OCI-LY1 (cell line): ENCODE measurements at regions not wholly inside any gene's neighbourhood (a gene's known extent, or its start where the extent isn't known, plus 50 kb on each side); places are given as distances from the start of the nearest gene placed in this dataset.

ENCODE experiments used
- H2AFZ ChIP-seq: fragments of 200-600 bp; sonication (generic), shearing (Covaris generic); 2 replicates; pipeline ENCODE4 v1.6.0; 2014; ENCODE audit warnings: antibody characterized with exemption, mild to moderate bottlenecking, low read length
- H3F3A ChIP-seq: fragments of 200-600 bp; sonication (generic), shearing (Covaris generic); 2 replicates; pipeline ENCODE4 v1.6.0; 2014; ENCODE audit warnings: mild to moderate bottlenecking, antibody characterized with exemption, low read length, moderate library complexity; ENCODE audit not compliant: insufficient read depth
- H3K27ac ChIP-seq: fragments of 200-600 bp; sonication (generic); 2 replicates; pipeline ENCODE4 v1.5.1; 2014; ENCODE audit warnings: low read length, mixed run types, mild to moderate bottlenecking, low read depth; ENCODE audit not compliant: poor library complexity, severe bottlenecking
- H3K27me3 ChIP-seq: fragments of 200-600 bp; sonication (generic); 2 replicates; pipeline ENCODE4 v1.6.0; 2014; ENCODE audit warnings: antibody characterized with exemption, mild to moderate bottlenecking, low read length, moderate library complexity; ENCODE audit not compliant: insufficient read depth
- H3K36me3 ChIP-seq: fragments of 200-600 bp; sonication (generic); 2 replicates; pipeline ENCODE4 v1.6.1; 2014; ENCODE audit warnings: mild to moderate bottlenecking, antibody characterized with exemption, low read length, moderate library complexity, mixed read lengths; ENCODE audit not compliant: insufficient read depth
- H3K4me1 ChIP-seq: fragments of 200-600 bp; sonication (generic); 2 replicates; pipeline ENCODE4 v1.5.1; 2014; ENCODE audit warnings: mild to moderate bottlenecking, low read length, moderate library complexity; ENCODE audit not compliant: insufficient read depth, severe bottlenecking
- H3K4me2 ChIP-seq: fragments of 200-600 bp; sonication (generic), shearing (Covaris generic); 2 replicates; pipeline ENCODE4 v1.6.1; 2014; ENCODE audit warnings: low read length
- H3K4me3 ChIP-seq: fragments of 200-600 bp; sonication (generic); 2 replicates; pipeline ENCODE4 v1.5.1; 2014; ENCODE audit warnings: low read length, low read depth, mild to moderate bottlenecking, mixed read lengths; ENCODE audit not compliant: poor library complexity, severe bottlenecking
- H3K79me2 ChIP-seq: fragments of 200-600 bp; shearing (Covaris generic); 2 replicates; pipeline ENCODE4 v1.6.1; 2016; ENCODE audit warnings: mixed run types, low read length, mixed read lengths; ENCODE audit not compliant: insufficient read depth
- H3K9ac ChIP-seq: fragments of 200-600 bp; sonication (generic), shearing (Covaris generic); 2 replicates; pipeline ENCODE4 v1.6.1; 2014; ENCODE audit warnings: mild to moderate bottlenecking, low read length, mixed read lengths
- H3K9me2 ChIP-seq: fragments of 200-600 bp; sonication (generic), shearing (Covaris generic); 2 replicates; pipeline ENCODE4 v1.6.1; 2014; ENCODE audit warnings: low read depth, mild to moderate bottlenecking, low read length, mixed read lengths
- H3K9me3 ChIP-seq: fragments of 200-600 bp; shearing (Covaris generic); 2 replicates; pipeline ENCODE4 v1.6.1; 2014; ENCODE audit warnings: low read length, mixed read lengths
- H4K20me1 ChIP-seq: fragments of 200-600 bp; sonication (generic), shearing (Covaris generic); 2 replicates; pipeline ENCODE4 v1.6.0; 2016; ENCODE audit warnings: mild to moderate bottlenecking, low read length; ENCODE audit not compliant: insufficient read depth
- EZH2 ChIP-seq: fragments of 200-600 bp; sonication (generic), shearing (Covaris generic); IDR thresholded peaks from 2 replicates; pipeline ENCODE4 v1.8.0; 2017; ENCODE audit warnings: borderline replicate concordance, mixed run types, mild to moderate bottlenecking, antibody characterized with exemption, low read length, moderate library complexity, mixed read lengths
- TF ChIP-seq, protein P1 (sequence below): fragments of 200-600 bp; sonication (generic), shearing (Covaris generic); IDR thresholded peaks from 2 replicates; pipeline ENCODE4 v1.5.1; 2017; ENCODE audit warnings: mild to moderate bottlenecking, antibody characterized with exemption, low read length, moderate library complexity, mixed read lengths

DNA sequence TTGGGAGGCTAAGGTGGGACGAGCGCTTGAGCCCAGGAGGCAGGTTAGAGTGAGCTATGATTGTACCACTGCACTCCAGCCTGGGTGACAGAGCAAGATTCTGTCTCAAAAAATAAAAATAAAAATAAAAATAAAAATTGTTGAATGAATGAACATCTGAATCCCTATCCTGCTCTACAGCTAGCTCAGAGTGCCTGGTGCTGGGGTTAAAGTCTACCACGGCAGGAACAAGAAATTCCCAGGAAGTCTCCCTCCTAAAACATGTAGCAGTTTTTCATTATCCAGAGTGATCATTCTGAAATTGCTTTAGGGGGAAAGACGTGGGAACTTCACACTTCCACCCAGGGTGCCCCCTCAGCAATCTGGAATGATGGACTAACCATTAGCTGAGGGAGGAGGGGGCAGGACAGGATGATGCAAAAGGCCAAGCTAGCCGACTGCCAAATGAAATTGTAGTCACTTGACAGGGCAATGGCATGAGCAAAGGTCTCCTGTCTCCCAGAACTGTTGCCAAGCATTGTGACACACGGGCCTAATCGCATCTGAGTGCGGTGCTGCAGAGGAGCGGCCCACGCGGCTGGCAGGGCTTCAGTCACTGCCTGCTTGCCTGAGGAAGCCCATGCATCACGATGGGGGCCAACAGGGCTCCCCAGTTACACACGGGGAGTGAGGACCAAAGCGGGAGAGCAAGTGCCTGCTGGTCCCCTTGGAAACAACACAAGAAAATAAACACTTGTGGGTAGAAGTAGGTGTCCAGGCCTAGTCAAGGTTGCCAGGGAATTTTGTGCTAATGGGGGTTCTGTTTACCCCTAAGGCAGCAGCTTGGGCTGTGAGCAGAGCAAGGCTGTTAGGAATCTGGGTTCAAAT lies 85.7 kb downstream of the NENF start:
- no peak overlapping the region for H3K4me3 ChIP-seq

DNA sequence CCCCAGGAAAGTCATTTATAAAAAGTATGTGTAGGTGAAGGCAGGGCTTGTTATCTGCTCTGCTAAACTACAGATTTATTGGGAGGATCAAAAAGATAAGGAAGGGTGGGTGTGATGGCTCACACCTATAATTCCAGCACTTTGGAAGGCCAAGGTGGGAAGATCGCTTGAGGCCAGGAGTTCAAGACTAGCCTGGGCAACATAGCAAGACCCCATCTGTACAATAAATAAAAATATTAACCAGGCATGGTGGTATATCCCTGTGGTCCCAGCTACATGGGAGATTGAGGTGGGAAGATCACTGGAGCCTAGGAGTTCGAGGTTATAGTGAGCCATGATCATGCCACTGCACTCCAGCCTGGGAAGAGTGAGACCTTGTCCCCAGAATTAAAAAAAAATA lies 86.4 kb downstream of the NENF start:
- TF ChIP-seq EZH2: no peak
- TF ChIP-seq, protein P1, sequence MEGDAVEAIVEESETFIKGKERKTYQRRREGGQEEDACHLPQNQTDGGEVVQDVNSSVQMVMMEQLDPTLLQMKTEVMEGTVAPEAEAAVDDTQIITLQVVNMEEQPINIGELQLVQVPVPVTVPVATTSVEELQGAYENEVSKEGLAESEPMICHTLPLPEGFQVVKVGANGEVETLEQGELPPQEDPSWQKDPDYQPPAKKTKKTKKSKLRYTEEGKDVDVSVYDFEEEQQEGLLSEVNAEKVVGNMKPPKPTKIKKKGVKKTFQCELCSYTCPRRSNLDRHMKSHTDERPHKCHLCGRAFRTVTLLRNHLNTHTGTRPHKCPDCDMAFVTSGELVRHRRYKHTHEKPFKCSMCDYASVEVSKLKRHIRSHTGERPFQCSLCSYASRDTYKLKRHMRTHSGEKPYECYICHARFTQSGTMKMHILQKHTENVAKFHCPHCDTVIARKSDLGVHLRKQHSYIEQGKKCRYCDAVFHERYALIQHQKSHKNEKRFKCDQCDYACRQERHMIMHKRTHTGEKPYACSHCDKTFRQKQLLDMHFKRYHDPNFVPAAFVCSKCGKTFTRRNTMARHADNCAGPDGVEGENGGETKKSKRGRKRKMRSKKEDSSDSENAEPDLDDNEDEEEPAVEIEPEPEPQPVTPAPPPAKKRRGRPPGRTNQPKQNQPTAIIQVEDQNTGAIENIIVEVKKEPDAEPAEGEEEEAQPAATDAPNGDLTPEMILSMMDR: no peak
- Histone ChIP-seq H3K4me3 (no peak overlapping the region), H3K36me3 (no peaks in the 10 kb centered on the region), H3K79me2 (no peaks in the 10 kb centered on the region), H3K9ac (no peak overlapping the region), H3K4me1 (no peaks in the 10 kb centered on the region), H3K4me2 (no peak overlapping the region), H3F3A (no peaks in the 10 kb centered on the region), H4K20me1 (no peaks in the 10 kb centered on the region), H3K27ac (no peak overlapping the region), H3K9me3 (no peaks in the 10 kb centered on the region), H3K9me2 (no peaks in the 10 kb centered on the region), H3K27me3 (no peaks in the 10 kb centered on the region), H2AFZ (no peak overlapping the region)

More for the DNA sequence above, 85.7 kb downstream of the NENF start:
- Histone ChIP-seq H3K9ac (no peak overlapping the region), H3K79me2 (no peaks in the 10 kb centered on the region), H3K4me1 (no peaks in the 10 kb centered on the region), H2AFZ (no peak overlapping the region), H4K20me1 (no peaks in the 10 kb centered on the region), H3K27me3 (no peaks in the 10 kb centered on the region), H3K4me2 (no peak overlapping the region), H3K36me3 (no peaks in the 10 kb centered on the region), H3K9me3 (no peaks in the 10 kb centered on the region), H3F3A (no peaks in the 10 kb centered on the region), H3K27ac (no peak overlapping the region), H3K9me2 (no peaks in the 10 kb centered on the region)
- TF ChIP-seq, protein P1: no peak
- no peak for TF ChIP-seq EZH2

DNA sequence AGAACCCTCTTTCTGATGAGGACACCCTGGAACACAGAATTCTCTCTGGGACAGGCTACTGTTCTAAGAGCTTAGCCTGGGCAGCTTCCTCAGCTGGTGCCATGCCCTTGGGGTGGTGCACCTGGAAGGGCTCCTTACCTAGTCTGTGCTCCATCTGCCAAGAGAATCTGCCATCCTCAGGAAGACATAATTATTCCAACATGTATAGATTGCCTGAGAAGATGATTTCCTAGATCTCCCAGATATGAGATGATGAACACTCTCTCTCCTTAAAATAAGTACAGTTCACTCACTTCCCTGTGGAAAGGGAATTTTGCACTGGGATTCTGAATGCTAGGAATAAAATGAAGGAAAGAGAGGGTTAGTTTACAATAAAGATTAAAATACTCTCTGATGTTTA lies 87.6 kb downstream of the NENF start:
- Histone ChIP-seq H3K9ac (no peak overlapping the region), H3K9me2 (no peaks in the 10 kb centered on the region), H3K4me3 (no peak overlapping the region), H3K4me1 (no peaks in the 10 kb centered on the region), H3F3A (no peaks in the 10 kb centered on the region), H3K4me2 (no peak overlapping the region), H3K27me3 (no peaks in the 10 kb centered on the region), H4K20me1 (no peaks in the 10 kb centered on the region), H3K36me3 (no peaks in the 10 kb centered on the region), H3K27ac (no peak overlapping the region), H2AFZ (no peak overlapping the region), H3K9me3 (no peaks in the 10 kb centered on the region), H3K79me2 (no peaks in the 10 kb centered on the region)
- TF ChIP-seq EZH2: no peak
- TF ChIP-seq, protein P1: no peak
